Heart right ventricle (tissue), 16 donors: ENCODE measurements at regions not wholly inside any gene's neighbourhood (a gene's known extent, or its start where the extent isn't known, plus 50 kb on each side); places are given as distances from the start of the nearest gene placed in this dataset.

ENCODE experiments used
- ATAC-seq, 8 donors: fragments of 200-7000 bp; cut with Tn5 transposase; one replicate each; pipeline ENCODE4 v1.9.1; 2020; ENCODE audit warnings: mild to moderate bottlenecking in 8 of 8, moderate library complexity in 8 of 8, moderate number of reproducible peaks in 1 of 8
- DNase-seq, 2 donors: peaks; one replicate each; pipeline ENCODE4 v3.0.0-alpha.2; 2020
- H3K27ac ChIP-seq, 10 donors: fragments of 200-600 bp; sonication (generic) in 2 of 10; one replicate each; pipeline versions ENCODE4 v1.5.0 to v1.8.0; 2020 to 2022; ENCODE audit warnings: mild to moderate bottlenecking in 3 of 10
- H3K27me3 ChIP-seq, 7 donors: fragments of 200-600 bp; one replicate each; pipeline ENCODE4 v1.8.0; 2021 to 2022; ENCODE audit warnings: mild to moderate bottlenecking in 2 of 7
- H3K36me3 ChIP-seq, 9 donors: fragments of 200-600 bp; sonication (generic) in 1 of 9; one replicate each; pipeline versions ENCODE4 v1.5.0 to v1.8.0; 2020 to 2022; ENCODE audit warnings: mild to moderate bottlenecking in 2 of 9
- H3K4me1 ChIP-seq, 9 donors: fragments of 200-600 bp; sonication (generic) in 1 of 9; one replicate each; pipeline versions ENCODE4 v1.5.0 to v1.8.0; 2020 to 2022; ENCODE audit warnings: mild to moderate bottlenecking in 4 of 9
- H3K4me3 ChIP-seq, 10 donors: fragments of 200-600 bp; sonication (generic) in 2 of 10; one replicate each; pipeline versions ENCODE4 v1.5.0 to v1.8.0; 2020 to 2022; ENCODE audit warnings: mild to moderate bottlenecking in 7 of 10, moderate library complexity in 2 of 10
- H3K9me3 ChIP-seq, 11 donors: fragments of 200-600 bp in 10 of 11; sonication (generic) in 2 of 11; one replicate each; pipeline versions ENCODE4 v1.5.0 to v1.8.0; 2013 to 2022; ENCODE audit warnings: mild to moderate bottlenecking in 2 of 11, control low read depth in 1 of 11, moderate library complexity in 1 of 11
- WGBS, 2 donors: extraction: QIAGEN DNeasy Blood & Tissue Kit; methylation state at CpG; one replicate each; pipeline ENCODE4 v1.1.7; 2013; ENCODE audit warnings: inconsistent platforms in 1 of 2; 5-methylcytosine and 5-hydroxymethylcytosine counted together
- intact Hi-C, 10 donors: fragments of 100-400 bp; cut with DNase I; formaldehyde crosslinking; loops; one replicate each; pipeline versions ENCODE4 v1.11.1 to v1.14.2; 2022
- TF ChIP-seq, protein P1 (sequence below), 9 donors: fragments of 200-600 bp; sonication (generic) in 2 of 9; IDR thresholded peaks; one replicate each; pipeline versions ENCODE4 v1.5.0 to v1.8.0; 2021 to 2022; ENCODE audit warnings: antibody characterized with exemption in 9 of 9, mild to moderate bottlenecking in 5 of 9, moderate library complexity in 1 of 9
- donor health status: Arrhythmogenic right ventricular cardiomyopathy.
- donor health status: ischemic (EF 13 %, LVEDD 7.1; RV severe dilation, severe dysfunction).
- donor health status: healthy with polysubstance abuse.
- donor health status: DM: no; HTN: yes; CAD: no.
- donor health status: DM: no; HTN: no; CAD: no.
- donor health status: ischemic (EF 25% LVEDD 6.9; RV normal size, moderate dysfunction).
- donor health status: ischemic (EF 25% LVEDD 5.7; RV mildly dilated, moderate dysfunction).
- donor health status: healthy.
- donor health status: DM: yes; HTN: yes; CAD: no.
- donor health status: Ischemic cardiomyopathy.
- donor health status: ischemic (EF 35%, LVEDD 5.7; RV mildly dilated, moderate dysfunction).
- donor health status: nonischemic (EF 11% LVEDD 7.7; RV severe dilation, severe dysfunction).
- donor health status: DM: yes; HTN: yes; CAD: no.
- donor health status: PGD.
- donor health status: ischemic (EF 29% LVEDD 5.4; RV normal size, mild dysfunction).
- donor health status: nonischemic (EF 23%, LVEDD 6.1; RV moderate dilation, normal function).

DNA sequence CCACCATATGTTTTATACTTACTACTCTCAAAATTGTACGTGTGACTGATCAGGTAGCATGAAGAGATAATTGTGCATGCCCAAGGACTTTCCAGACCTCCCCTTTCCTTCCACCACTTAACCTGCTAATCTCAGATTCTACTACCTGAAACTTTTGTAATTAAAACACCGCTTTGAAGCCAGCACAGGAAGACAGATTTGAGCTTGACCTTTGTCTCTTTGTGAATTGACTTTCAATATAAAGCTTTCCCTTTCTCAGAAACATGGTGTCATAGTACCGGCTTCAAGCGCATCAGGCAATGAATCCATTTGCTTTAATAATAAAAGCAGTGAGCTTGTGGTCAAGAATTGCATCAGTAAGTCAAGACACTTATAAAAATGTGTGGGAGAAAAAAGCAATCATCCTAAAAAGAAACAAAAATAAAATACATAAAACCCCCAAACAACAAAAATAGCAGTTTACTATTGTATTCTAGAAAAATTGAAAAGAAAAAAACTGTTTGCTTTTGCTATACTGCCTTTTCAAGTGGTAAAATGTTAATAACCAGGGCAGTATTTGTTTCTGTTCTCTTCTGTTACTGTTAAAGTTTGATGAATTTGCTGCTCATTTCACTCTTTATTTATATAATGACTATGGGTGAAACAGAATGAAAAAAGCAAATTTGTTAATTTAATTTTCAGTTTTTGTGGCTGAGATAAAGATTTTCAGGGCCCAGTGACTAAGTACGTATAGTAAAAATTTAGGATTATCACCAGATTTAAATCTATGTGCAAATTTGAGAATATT is 2075.3 kb downstream of the PCDH9 start:
- WGBS, 2 donors = 88% methylated on average over 5 of the region's 5 CpGs
- TF ChIP-seq, protein P1, sequence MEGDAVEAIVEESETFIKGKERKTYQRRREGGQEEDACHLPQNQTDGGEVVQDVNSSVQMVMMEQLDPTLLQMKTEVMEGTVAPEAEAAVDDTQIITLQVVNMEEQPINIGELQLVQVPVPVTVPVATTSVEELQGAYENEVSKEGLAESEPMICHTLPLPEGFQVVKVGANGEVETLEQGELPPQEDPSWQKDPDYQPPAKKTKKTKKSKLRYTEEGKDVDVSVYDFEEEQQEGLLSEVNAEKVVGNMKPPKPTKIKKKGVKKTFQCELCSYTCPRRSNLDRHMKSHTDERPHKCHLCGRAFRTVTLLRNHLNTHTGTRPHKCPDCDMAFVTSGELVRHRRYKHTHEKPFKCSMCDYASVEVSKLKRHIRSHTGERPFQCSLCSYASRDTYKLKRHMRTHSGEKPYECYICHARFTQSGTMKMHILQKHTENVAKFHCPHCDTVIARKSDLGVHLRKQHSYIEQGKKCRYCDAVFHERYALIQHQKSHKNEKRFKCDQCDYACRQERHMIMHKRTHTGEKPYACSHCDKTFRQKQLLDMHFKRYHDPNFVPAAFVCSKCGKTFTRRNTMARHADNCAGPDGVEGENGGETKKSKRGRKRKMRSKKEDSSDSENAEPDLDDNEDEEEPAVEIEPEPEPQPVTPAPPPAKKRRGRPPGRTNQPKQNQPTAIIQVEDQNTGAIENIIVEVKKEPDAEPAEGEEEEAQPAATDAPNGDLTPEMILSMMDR (IDR thresholded peaks at IDR 0.05) = no peak
- Histone ChIP-seq H3K9me3 (peaks cover 0 to 5% (median 0%) of the 10 kb centered on the region in 11 donors), H3K27me3 (no peaks in the 10 kb centered on the region), H3K36me3 (no peaks in the 10 kb centered on the region), H3K4me1 (no peaks in the 10 kb centered on the region), H3K27ac (no peak overlapping the region), H3K4me3 (no peak overlapping the region)
- ATAC-seq (no peak), DNase-seq (no peak)
- intact Hi-C loops = no loop called here

DNA sequence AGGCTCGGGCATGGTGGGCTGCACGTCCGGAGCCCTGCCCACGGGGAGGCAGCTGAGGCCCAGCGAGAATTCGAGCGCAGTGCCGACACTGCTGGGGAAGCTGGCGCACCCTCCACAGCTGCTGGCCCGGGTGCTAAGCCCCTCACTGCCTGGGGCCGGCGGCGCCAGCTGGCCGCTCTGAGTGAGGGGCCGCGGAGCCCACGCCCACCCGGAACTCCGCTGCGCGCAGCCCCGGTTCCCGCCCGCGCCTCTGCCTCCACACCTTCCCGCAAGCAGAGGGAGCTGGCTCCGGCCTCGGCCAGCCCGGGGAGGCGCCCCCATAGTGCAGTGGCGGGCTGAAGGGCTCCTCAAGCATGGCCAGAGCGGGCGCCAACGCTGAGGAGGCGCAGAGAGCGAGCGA is 2080.4 kb downstream of the PCDH9 start:
- 94 to 95% methylated on average over 37 of the region's 37 CpGs for WGBS, 2 donors
- TF ChIP-seq, protein P1 (IDR thresholded peaks at IDR 0.05) = no peak

DNA sequence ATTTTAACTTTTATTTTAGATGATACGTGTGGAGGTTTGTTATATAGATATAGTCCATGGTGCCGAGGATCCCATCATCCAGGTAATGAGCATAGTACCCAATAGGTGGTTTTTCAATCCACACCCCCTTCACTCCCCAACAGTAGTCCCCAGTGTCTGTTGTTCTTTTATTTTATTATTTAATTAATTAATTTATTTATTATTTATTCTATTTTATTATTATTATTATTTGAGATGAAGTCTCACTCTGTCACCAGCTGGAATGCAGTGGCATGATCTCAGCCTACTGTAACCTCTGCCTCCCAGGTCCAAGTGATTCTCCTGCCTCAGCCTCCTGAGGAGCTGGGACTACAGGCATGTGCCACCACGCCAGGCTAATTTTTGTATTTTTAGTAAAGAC is 2086.2 kb downstream of the PCDH9 start:
- Histone ChIP-seq H3K9me3 (peaks cover 0 to 10% (median 0%) of the 10 kb centered on the region in 11 donors), H3K4me1 (no peaks in the 10 kb centered on the region), H3K4me3 (no peak overlapping the region), H3K36me3 (no peaks in the 10 kb centered on the region), H3K27ac (no peak overlapping the region), H3K27me3 (no peaks in the 10 kb centered on the region)
- 85 to 92% methylated on average over 3 of the region's 3 CpGs for WGBS, 2 donors
- no peak for DNase-seq
- ATAC-seq = no peak
- TF ChIP-seq, protein P1 (IDR thresholded peaks at IDR 0.05) = no peak
- intact Hi-C loops = no loop called here

More for the DNA sequence above, 2080.4 kb downstream of the PCDH9 start:
- Histone ChIP-seq H3K4me3 (no peak overlapping the region), H3K27me3 (no peaks in the 10 kb centered on the region), H3K4me1 (no peaks in the 10 kb centered on the region), H3K27ac (no peak overlapping the region), H3K9me3 (no peaks in the 10 kb centered on the region), H3K36me3 (no peaks in the 10 kb centered on the region)
- DNase-seq (no peak), ATAC-seq (no peak)
- intact Hi-C loops = no loop called here

DNA sequence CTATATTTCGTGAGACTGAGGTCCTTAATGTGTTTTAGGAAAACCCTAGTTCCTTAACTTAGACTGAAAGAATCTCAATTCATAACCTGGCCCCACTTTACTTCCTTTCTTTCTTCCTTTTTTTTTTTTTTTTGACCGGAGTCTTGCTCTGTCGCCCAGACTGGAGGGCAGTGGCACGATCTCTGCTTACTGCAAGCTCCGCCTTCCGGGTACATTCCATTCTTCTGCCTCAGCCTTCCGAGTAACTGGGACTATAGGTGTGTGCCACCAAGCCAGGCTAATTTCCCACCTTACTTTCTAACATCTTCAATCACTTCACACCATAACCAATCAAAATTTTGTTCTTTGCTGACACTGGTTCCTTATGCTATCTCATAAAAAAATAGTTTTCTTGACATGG is 2097.0 kb downstream of the PCDH9 start:
- Histone ChIP-seq H3K27me3 (no peaks in the 10 kb centered on the region), H3K4me3 (no peak overlapping the region), H3K36me3 (no peaks in the 10 kb centered on the region), H3K9me3 (peaks cover 0 to 3% (median 0%) of the 10 kb centered on the region in 11 donors), H3K4me1 (no peaks in the 10 kb centered on the region), H3K27ac (no peak overlapping the region)
- TF ChIP-seq, protein P1 (IDR thresholded peaks at IDR 0.05) = no peak
- ATAC-seq (no peak), DNase-seq (no peak)
- 61 to 69% methylated on average over 7 of the region's 7 CpGs for WGBS, 2 donors
- intact Hi-C loops = no loop called here
